Stimulated activated effector memory CD8-positive, alpha-beta T cell treated with anti-CD3 and anti-CD28 coated beads, Interleukin-12 subunit alpha, Interleukin-12 subunit beta, amount 100 ng/mL, for 72 hours (primary cell): ENCODE measurements at regions not wholly inside any gene's neighbourhood (a gene's known extent, or its start where the extent isn't known, plus 50 kb on each side); places are given as distances from the start of the nearest gene placed in this dataset.

Source experiments
- ATAC-seq: fragments of 150-1000 bp; cut with Tn5 transposase; 2 replicates; pipeline ENCODE4 v1.10.0; 2021
- DNase-seq, 2 donors: peaks; one replicate each; pipeline ENCODE4 v3.0.0; 2021 to 2022; ENCODE audit warnings: low spot score in 2 of 2
- H3K27ac Mint-ChIP-seq: one replicate; pipeline ENCODE4 v1.8.0; 2022; ENCODE audit warnings: mild to moderate bottlenecking, mixed read lengths
- H3K36me3 Mint-ChIP-seq: one replicate; pipeline ENCODE4 v1.8.0; 2022; ENCODE audit warnings: mild to moderate bottlenecking, mixed read lengths
- H3K4me1 Mint-ChIP-seq: one replicate; pipeline ENCODE4 v1.8.0; 2022; ENCODE audit warnings: mixed read lengths
- H3K4me3 Mint-ChIP-seq: one replicate; pipeline ENCODE4 v1.8.0; 2022; ENCODE audit warnings: mild to moderate bottlenecking, mixed read lengths
- H3K9me3 Mint-ChIP-seq: one replicate; pipeline ENCODE4 v1.8.0; 2022; ENCODE audit warnings: mixed read lengths

GRCh38 chr10:71127773-71128172 lies 84.6 kb upstream of the UNC5B start:
- H3K27ac Mint-ChIP-seq: no peak overlapping the region
- no peaks in the 10 kb centered on the region for H3K36me3 Mint-ChIP-seq
- H3K9me3 Mint-ChIP-seq: no peaks in the 10 kb centered on the region
- peak in 1 of 2 donors; percentile 12 for DNase-seq
- no peaks in the 10 kb centered on the region for H3K4me1 Mint-ChIP-seq
- no peak for ATAC-seq
- H3K4me3 Mint-ChIP-seq: no peak overlapping the region

GRCh38 chr10:71128311-71128980 lies 83.9 kb upstream of the UNC5B start:
- no peaks in the 10 kb centered on the region for H3K9me3 Mint-ChIP-seq
- H3K36me3 Mint-ChIP-seq: no peaks in the 10 kb centered on the region
- no peak overlapping the region for H3K4me3 Mint-ChIP-seq
- H3K27ac Mint-ChIP-seq: no peak overlapping the region
- no peak for ATAC-seq
- H3K4me1 Mint-ChIP-seq: no peaks in the 10 kb centered on the region
- DNase-seq: peak in 1 of 2 donors; percentile 32

GRCh38 chr10:71131096-71131495 lies 81.3 kb upstream of the UNC5B start:
- no peak overlapping the region for H3K27ac Mint-ChIP-seq
- H3K36me3 Mint-ChIP-seq: no peaks in the 10 kb centered on the region
- H3K9me3 Mint-ChIP-seq: no peaks in the 10 kb centered on the region
- no peak for ATAC-seq
- no peak for DNase-seq
- H3K4me3 Mint-ChIP-seq: no peak overlapping the region
- no peaks in the 10 kb centered on the region for H3K4me1 Mint-ChIP-seq

DNA sequence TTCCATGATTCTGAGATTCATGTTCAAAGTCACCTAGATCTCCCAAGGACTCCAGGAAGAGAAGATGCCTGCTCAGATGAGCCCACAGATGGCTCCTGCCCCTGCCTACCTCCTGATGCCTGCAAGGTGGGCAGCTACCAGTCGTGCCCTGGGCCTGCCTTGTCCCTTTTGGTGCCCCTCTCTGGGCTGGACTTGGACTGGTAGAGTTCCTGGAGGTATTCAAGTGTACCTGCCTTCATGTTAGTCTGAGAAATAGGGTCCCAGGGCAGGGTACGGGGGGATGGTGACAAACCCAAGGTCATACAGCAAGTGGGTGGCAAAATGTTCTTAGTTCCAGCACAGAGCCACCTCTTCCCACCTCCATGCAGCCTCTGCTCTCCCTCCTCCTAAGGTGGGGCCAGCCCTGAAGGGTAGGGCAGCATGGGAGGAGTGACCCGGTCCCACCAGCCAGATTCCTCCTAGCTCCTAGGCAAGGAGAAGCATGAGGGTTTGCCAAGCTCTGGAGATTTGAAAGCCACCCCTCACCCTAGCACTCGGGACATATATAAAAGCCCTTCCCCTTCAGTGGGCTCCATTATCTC lies 80.8 kb upstream of the UNC5B start:
- H3K9me3 Mint-ChIP-seq: no peaks in the 10 kb centered on the region
- H3K4me3 Mint-ChIP-seq: no peak overlapping the region
- H3K27ac Mint-ChIP-seq: no peak overlapping the region
- H3K36me3 Mint-ChIP-seq: no peaks in the 10 kb centered on the region
- no peak for ATAC-seq
- H3K4me1 Mint-ChIP-seq: no peaks in the 10 kb centered on the region
- DNase-seq: no peak

GRCh38 chr10:71132321-71132810 lies 80.0 kb upstream of the UNC5B start:
- ATAC-seq: no peak
- Mint-ChIP-seq H3K4me3 (no peak overlapping the region), H3K36me3 (no peaks in the 10 kb centered on the region), H3K27ac (no peak overlapping the region), H3K9me3 (no peaks in the 10 kb centered on the region), H3K4me1 (no peaks in the 10 kb centered on the region)
- DNase-seq: no peak

DNA sequence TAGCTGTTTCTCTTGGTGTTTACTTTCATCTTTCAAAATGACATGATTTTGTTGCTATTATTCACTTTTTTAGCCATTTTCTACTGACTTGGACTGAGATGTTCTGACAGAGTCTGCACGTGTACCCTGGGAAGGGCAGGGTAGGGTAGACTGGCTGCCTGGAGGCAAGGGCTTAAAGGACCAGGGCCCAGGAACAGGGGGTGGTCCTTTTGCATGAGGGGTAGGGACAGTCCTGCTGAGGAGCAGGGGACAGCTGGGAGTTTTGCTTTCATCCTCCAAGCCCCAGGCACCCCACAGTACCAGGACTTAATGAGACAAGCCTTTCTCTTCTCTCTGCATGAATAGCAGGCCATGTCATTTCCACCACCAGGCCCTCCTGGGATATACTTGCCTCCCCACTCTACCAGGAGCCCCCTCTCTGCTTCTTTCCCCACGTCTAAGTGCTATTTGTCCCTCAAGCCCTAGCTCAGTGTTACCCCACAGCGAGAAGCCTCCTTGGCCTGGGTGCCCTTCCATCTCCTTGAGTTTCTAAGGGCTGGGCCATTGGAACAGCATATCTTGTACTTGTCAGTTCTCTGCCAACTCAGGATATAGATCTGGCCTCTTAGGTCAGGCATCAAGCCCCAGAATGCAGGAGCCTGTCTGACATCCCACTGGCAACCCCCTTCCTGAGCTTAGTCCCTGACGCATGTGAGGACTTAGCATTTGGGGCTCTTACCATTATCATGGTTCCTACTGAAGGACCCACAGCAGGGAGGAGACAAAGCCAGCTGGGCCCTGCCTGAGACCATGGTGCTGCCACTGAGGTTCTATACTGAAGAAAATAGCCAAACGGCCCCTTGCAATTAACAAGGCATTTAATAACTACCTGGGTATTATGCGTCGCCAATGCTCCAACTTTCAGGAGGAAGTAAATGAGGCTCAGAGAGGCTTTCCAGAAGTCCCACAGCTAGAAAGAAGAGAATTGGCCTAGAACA lies 78.4 kb upstream of the UNC5B start:
- no peak overlapping the region for H3K27ac Mint-ChIP-seq
- ATAC-seq: no peak

DNA sequence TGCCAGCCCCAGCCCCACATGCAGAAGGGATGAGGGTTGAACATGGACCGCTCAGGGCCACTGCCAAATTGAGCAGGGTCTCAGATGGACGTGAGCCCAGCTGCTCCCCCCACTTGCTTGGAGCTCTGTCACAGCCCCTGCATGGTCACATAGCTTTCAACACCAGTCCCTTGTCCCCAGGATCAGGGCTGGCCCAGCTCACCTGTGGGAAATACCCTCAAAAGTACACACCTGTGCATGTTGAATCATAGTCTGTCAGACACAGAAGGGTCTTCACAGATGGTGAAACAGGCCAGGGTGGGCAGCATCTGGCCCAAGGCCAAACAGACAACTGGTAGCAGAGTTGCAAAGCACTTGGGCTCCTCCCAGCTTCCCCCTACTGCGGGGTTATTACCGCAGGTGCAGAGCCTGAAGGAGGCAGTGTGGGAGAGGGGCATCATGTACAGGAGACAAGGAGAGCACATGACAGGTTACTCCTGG lies 77.6 kb upstream of the UNC5B start:
- Mint-ChIP-seq H3K9me3 (no peaks in the 10 kb centered on the region), H3K27ac (no peak overlapping the region), H3K4me3 (no peak overlapping the region), H3K4me1 (peaks cover 4% of the 10 kb centered on the region), H3K36me3 (no peaks in the 10 kb centered on the region)
- ATAC-seq: no peak
- DNase-seq: no peak

More for the DNA sequence above, 78.4 kb upstream of the UNC5B start:
- no peaks in the 10 kb centered on the region for H3K9me3 Mint-ChIP-seq
- H3K4me3 Mint-ChIP-seq: no peak overlapping the region
- no peaks in the 10 kb centered on the region for H3K4me1 Mint-ChIP-seq
- DNase-seq: no peak
- H3K36me3 Mint-ChIP-seq: no peaks in the 10 kb centered on the region

GRCh38 chr10:71135236-71135635 lies 77.1 kb upstream of the UNC5B start:
- Mint-ChIP-seq H3K36me3 (no peaks in the 10 kb centered on the region), H3K4me1 (peaks cover 4% of the 10 kb centered on the region), H3K27ac (no peak overlapping the region), H3K9me3 (no peaks in the 10 kb centered on the region), H3K4me3 (no peak overlapping the region)
- no peak for ATAC-seq
- no peak for DNase-seq

- no peak overlapping the region for H3K27ac Mint-ChIP-seq
- H3K4me3 Mint-ChIP-seq: no peak overlapping the region
- H3K4me1 Mint-ChIP-seq: peaks cover 4% of the 10 kb centered on the region
Measured at GRCh38 chr10:71136036-71136721, 76.2 kb upstream of the UNC5B start.

DNA sequence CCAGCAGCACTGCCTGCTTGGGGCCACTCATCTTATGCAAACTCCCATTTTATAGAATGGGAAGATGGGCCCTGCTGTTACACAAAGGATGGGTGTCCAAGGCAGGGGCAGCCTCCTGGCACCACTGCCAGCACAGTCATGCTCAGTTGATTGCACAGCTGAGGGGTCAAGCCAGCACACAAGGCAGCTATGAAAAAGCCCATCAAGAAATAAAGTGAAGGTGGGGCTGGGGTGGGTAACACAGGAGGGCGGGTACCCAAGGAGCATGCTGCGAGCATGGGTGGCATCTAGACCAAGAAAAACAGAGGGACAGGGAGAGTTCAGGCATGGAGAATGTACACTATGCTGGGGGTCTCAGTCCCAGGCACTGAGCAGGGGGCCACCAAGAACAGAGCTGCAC lies 74.7 kb upstream of the UNC5B start:
- Mint-ChIP-seq H3K4me1 (peaks cover 4% of the 10 kb centered on the region), H3K27ac (no peak overlapping the region), H3K36me3 (no peaks in the 10 kb centered on the region), H3K4me3 (no peak overlapping the region), H3K9me3 (no peaks in the 10 kb centered on the region)
- no peak for ATAC-seq
- DNase-seq: no peak

More at GRCh38 chr10:71136036-71136721, 76.2 kb upstream of the UNC5B start:
- DNase-seq (no peak), ATAC-seq (no peak)
- no peaks in the 10 kb centered on the region for H3K9me3 Mint-ChIP-seq
- H3K36me3 Mint-ChIP-seq: no peaks in the 10 kb centered on the region

DNA sequence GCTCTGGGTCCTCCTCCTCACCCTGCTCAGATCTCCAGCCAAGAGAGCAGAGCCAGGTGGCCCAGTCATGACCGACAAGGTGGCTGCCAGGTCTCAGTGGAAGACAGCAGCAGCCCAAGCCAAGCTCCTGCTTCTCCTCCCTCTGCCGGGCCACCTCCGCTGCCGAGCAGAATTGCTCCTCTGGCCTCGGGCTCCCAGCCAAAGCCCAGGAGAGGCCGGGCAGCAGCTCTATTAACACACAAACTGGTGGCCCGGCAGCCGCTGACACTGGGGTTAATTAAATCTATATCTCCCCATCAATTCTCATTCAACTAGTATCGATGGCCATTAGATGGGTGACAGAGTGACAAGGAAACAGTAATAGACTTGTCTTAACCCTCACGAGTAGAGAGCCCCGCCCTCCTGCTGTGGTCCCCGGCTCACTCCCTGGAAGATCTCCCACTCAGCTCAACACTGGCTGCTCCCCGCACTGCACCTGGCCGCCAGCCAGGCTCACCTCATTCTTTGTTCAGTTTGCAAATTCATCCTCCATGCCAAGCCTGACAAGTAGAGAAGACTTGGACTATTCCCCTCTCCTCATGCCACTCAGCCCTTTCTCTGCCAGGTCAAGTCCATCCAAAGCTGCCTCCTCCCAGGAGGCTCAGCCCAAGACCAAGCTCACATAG lies 74.1 kb upstream of the UNC5B start:
- Mint-ChIP-seq H3K36me3 (no peaks in the 10 kb centered on the region), H3K27ac (no peak overlapping the region), H3K4me3 (no peak overlapping the region), H3K9me3 (no peaks in the 10 kb centered on the region), H3K4me1 (peaks cover 4% of the 10 kb centered on the region)
- ATAC-seq: no peak
- no peak for DNase-seq

DNA sequence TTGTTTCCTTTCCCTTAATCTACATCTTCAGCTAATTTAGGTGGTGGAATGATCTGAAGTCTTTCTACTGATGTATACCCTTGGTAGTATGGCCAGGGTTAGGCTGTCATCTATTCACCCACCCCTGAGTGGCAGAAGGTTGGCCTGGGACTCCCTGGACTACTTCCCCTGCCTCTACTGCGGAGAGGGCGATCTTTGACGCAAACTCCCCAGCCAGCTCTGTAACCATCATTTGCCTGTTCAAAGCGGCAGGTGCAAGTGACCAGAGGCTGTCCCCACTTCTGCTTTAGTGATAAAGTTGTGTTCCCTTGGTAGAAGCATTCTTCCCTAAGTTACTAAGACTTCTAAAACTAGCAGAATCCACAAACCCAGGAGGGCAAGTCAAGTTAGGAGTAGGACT lies 70.8 kb upstream of the UNC5B start:
- Mint-ChIP-seq H3K27ac (no peak overlapping the region), H3K4me1 (peaks cover 4% of the 10 kb centered on the region), H3K9me3 (no peaks in the 10 kb centered on the region)

GRCh38 chr10:71143170-71143569 lies 69.2 kb upstream of the UNC5B start:
- H3K27ac Mint-ChIP-seq: no peak overlapping the region
- H3K9me3 Mint-ChIP-seq: no peaks in the 10 kb centered on the region
- H3K4me1 Mint-ChIP-seq: peaks cover 4% of the 10 kb centered on the region
- H3K4me3 Mint-ChIP-seq: no peak overlapping the region
- ATAC-seq (no peak), DNase-seq (no peak)
- no peaks in the 10 kb centered on the region for H3K36me3 Mint-ChIP-seq

More for the DNA sequence above, 70.8 kb upstream of the UNC5B start:
- no peak overlapping the region for H3K4me3 Mint-ChIP-seq
- no peaks in the 10 kb centered on the region for H3K36me3 Mint-ChIP-seq
- DNase-seq (no peak), ATAC-seq (no peak)

DNA sequence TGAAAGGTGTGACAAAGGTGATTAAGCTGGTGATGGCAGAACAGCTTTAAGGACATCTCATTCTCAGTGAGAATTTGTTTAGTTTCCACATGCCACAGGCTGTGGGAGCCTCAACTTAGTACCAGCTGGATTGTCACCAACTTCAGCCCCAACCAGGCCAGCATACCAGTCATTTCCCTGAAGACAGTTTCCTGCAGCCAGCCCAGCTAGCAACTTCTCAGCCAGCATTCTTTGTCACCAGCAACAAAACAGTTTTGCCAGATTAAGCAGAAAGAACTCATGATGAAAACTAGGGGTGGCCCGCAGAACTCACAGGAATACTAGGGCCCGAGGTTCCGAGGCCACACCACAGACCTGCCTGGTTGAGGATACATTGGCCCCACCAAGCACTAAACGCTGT lies 68.8 kb upstream of the UNC5B start:
- ATAC-seq (no peak), DNase-seq (no peak)
- Mint-ChIP-seq H3K9me3 (no peaks in the 10 kb centered on the region), H3K36me3 (no peaks in the 10 kb centered on the region), H3K4me3 (no peak overlapping the region), H3K4me1 (peaks cover 4% of the 10 kb centered on the region), H3K27ac (no peak overlapping the region)
